ENCODE measurements at regions not wholly inside any gene's neighbourhood (a gene's known extent, or its start where the extent isn't known, plus 50 kb on each side); places are given as distances from the start of the nearest gene placed in this dataset.

- TF ChIP-seq CHD2 (IDR thresholded peaks at IDR 0.05; ENCODE audit: low read length, partially characterized antibody) (no peak), CTCF (IDR thresholded peaks at IDR 0.05) (no peak), YY1 (IDR thresholded peaks at IDR 0.05; ENCODE audit: low read depth) (no peak), RFX5 (IDR thresholded peaks at IDR 0.05; ENCODE audit: low read length) (no peak), EP300 (IDR thresholded peaks at IDR 0.05; ENCODE audit: borderline replicate concordance in 1 of 2, low read depth in 1 of 2, low read length in 1 of 2) (no peak), FOXM1 (IDR thresholded peaks at IDR 0.05; ENCODE audit: low read depth) (no peak), POLR2AphosphoS5 (IDR thresholded peaks at IDR 0.05; ENCODE audit: low read depth, low read length) (no peak), TEAD4 (IDR thresholded peaks at IDR 0.05; ENCODE audit: borderline replicate concordance, insufficient read depth) (no peak), MEF2A (IDR thresholded peaks at IDR 0.05; ENCODE audit: borderline replicate concordance, low read depth) (no peak), TCF12 (IDR thresholded peaks at IDR 0.05) (no peak)
- TF ChIP-seq, protein P1, sequence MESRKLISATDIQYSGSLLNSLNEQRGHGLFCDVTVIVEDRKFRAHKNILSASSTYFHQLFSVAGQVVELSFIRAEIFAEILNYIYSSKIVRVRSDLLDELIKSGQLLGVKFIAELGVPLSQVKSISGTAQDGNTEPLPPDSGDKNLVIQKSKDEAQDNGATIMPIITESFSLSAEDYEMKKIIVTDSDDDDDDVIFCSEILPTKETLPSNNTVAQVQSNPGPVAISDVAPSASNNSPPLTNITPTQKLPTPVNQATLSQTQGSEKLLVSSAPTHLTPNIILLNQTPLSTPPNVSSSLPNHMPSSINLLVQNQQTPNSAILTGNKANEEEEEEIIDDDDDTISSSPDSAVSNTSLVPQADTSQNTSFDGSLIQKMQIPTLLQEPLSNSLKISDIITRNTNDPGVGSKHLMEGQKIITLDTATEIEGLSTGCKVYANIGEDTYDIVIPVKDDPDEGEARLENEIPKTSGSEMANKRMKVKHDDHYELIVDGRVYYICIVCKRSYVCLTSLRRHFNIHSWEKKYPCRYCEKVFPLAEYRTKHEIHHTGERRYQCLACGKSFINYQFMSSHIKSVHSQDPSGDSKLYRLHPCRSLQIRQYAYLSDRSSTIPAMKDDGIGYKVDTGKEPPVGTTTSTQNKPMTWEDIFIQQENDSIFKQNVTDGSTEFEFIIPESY (IDR thresholded peaks at IDR 0.05; ENCODE audit: borderline replicate concordance, low read depth): no peak
Measured at GRCh38 chr12:13702381-13702780, 279.0 kb downstream of the GRIN2B start.

Measured in SK-N-SH (cell line).